ENCODE measurements at regions not wholly inside any gene's neighbourhood (a gene's known extent, or its start where the extent isn't known, plus 50 kb on each side); places are given as distances from the start of the nearest gene placed in this dataset.

GRCh38 chr1:191929383-191929782, 228.9 kb upstream of the RGS18 start:
- no peak for TF ChIP-seq CTCF (IDR thresholded peaks at IDR 0.05; ENCODE audit: low read depth, low read length, poor library complexity, severe bottlenecking)
- TF ChIP-seq EZH2phosphoT487 (IDR thresholded peaks at IDR 0.05; ENCODE audit: borderline replicate concordance, low read length) = no peak
